Thyroid gland (tissue), 4 donors: ENCODE measurements at regions not wholly inside any gene's neighbourhood (a gene's known extent, or its start where the extent isn't known, plus 50 kb on each side); places are given as distances from the start of the nearest gene placed in this dataset.

Source experiments
- POLR2A ChIP-seq, 2 donors: fragments of 450-650 bp; IDR thresholded peaks; one replicate each; pipeline ENCODE4 v1.6.1; 2017; ENCODE audit warnings: antibody characterized with exemption in 2 of 2, mild to moderate bottlenecking in 2 of 2, moderate library complexity in 1 of 2
- TF ChIP-seq, protein P1 (sequence below), 6 experiments: fragments of 200-600 bp in 3 of 6; fragments of 450-650 bp in 3 of 6; sonication (generic) in 3 of 6; IDR thresholded peaks; one replicate each; pipeline ENCODE4 v1.5.1; 2016 to 2019; ENCODE audit warnings: antibody characterized with exemption in 6 of 6, mild to moderate bottlenecking in 2 of 6, inconsistent platforms in 1 of 6, moderate library complexity in 1 of 6

DNA sequence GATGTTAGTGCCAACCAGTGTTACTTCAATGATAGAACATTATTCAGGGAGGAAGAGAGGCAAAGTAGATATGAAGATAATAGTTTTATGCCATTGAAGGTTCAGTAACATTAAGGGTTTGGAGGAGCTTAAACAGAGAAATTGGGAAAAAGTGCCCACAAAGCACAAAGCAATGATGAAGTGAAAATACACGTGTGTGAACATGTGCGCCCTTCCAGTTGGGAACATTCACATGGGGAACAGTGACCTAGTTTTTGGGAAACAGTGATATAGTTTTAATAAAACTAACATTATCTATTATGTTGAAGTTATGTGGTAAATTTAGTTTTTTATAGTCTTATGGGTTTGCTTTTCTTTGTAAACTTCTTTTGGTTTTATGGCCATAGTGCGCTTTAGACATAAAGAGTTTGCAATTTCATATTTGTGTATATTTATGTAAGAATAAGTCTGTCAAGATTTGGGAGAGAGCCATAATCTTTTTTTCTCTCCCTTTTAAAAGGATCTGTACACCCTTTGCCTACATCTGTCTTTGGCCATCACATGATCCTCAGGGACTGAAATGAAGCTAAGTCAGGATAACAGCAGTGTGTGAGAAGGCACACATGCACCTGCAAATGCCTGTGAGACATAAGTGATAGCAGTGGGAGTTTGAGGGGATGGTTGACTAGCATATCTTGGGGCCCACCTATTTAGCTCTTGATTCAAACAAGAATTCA is 450.3 kb upstream of the THRB start:
- TF ChIP-seq, protein P1, sequence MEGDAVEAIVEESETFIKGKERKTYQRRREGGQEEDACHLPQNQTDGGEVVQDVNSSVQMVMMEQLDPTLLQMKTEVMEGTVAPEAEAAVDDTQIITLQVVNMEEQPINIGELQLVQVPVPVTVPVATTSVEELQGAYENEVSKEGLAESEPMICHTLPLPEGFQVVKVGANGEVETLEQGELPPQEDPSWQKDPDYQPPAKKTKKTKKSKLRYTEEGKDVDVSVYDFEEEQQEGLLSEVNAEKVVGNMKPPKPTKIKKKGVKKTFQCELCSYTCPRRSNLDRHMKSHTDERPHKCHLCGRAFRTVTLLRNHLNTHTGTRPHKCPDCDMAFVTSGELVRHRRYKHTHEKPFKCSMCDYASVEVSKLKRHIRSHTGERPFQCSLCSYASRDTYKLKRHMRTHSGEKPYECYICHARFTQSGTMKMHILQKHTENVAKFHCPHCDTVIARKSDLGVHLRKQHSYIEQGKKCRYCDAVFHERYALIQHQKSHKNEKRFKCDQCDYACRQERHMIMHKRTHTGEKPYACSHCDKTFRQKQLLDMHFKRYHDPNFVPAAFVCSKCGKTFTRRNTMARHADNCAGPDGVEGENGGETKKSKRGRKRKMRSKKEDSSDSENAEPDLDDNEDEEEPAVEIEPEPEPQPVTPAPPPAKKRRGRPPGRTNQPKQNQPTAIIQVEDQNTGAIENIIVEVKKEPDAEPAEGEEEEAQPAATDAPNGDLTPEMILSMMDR (IDR thresholded peaks at IDR 0.05), result no peak
- no peak for TF ChIP-seq POLR2A (IDR thresholded peaks at IDR 0.05)
